Endothelial cell (in vitro differentiated cells): ENCODE measurements at regions not wholly inside any gene's neighbourhood (a gene's known extent, or its start where the extent isn't known, plus 50 kb on each side); places are given as distances from the start of the nearest gene placed in this dataset.

ENCODE experiments used
- DNase-seq: peaks from one replicate; pipeline ENCODE4 v3.0.0; 2021; ENCODE audit warnings: low spot score
- H3K27ac Mint-ChIP-seq: one replicate; pipeline ENCODE4 v1.8.0; 2021; ENCODE audit warnings: mixed read lengths, inconsistent platforms; ENCODE audit not compliant: unreplicated experiment
- H3K27me3 Mint-ChIP-seq: one replicate; pipeline ENCODE4 v1.8.0; 2021; ENCODE audit warnings: mild to moderate bottlenecking, moderate library complexity, mixed read lengths, inconsistent platforms; ENCODE audit not compliant: unreplicated experiment
- H3K36me3 Mint-ChIP-seq: one replicate; pipeline ENCODE4 v1.8.0; 2021; ENCODE audit warnings: mild to moderate bottlenecking, low read depth, mixed read lengths, inconsistent platforms; ENCODE audit not compliant: unreplicated experiment
- H3K4me1 Mint-ChIP-seq: one replicate; pipeline ENCODE4 v1.8.0; 2021; ENCODE audit warnings: mild to moderate bottlenecking, mixed read lengths, inconsistent platforms; ENCODE audit not compliant: unreplicated experiment
- H3K4me3 Mint-ChIP-seq: one replicate; pipeline ENCODE4 v1.8.0; 2021; ENCODE audit warnings: mild to moderate bottlenecking, mixed read lengths, inconsistent platforms; ENCODE audit not compliant: unreplicated experiment
- H3K9me3 Mint-ChIP-seq: one replicate; pipeline ENCODE4 v1.8.0; 2021; ENCODE audit warnings: mixed read lengths, inconsistent platforms; ENCODE audit not compliant: unreplicated experiment
- CTCF ChIP-seq: fragments of 200-600 bp; sonication (generic); IDR thresholded peaks from one replicate; pipeline ENCODE4 v1.5.0; 2021; ENCODE audit warnings: antibody characterized with exemption; ENCODE audit not compliant: unreplicated experiment

- no peak overlapping the region for H3K4me3 Mint-ChIP-seq
- DNase-seq, result no peak
- no peaks in the 10 kb centered on the region for H3K9me3 Mint-ChIP-seq
- peaks cover 4% of the 10 kb centered on the region for H3K36me3 Mint-ChIP-seq
- H3K4me1 Mint-ChIP-seq, result peaks cover 8% of the 10 kb centered on the region
- no peak overlapping the region for H3K27ac Mint-ChIP-seq
- TF ChIP-seq CTCF, result no peak
- H3K27me3 Mint-ChIP-seq, result peaks cover 6% of the 10 kb centered on the region
Measured at GRCh38 chr22:22098457-22099193, 116.0 kb upstream of the TOP3B start.

- peaks cover 4% of the 10 kb centered on the region for H3K36me3 Mint-ChIP-seq
- peaks cover 11% of the 10 kb centered on the region for H3K4me1 Mint-ChIP-seq
- no peaks in the 10 kb centered on the region for H3K9me3 Mint-ChIP-seq
- no peak overlapping the region for H3K4me3 Mint-ChIP-seq
- H3K27me3 Mint-ChIP-seq, result peaks cover 7% of the 10 kb centered on the region
- H3K27ac Mint-ChIP-seq, result no peak overlapping the region
- DNase-seq, result no peak
- TF ChIP-seq CTCF, result no peak
Measured at GRCh38 chr22:22097727-22098228, 115.2 kb upstream of the TOP3B start.

- peaks cover 11% of the 10 kb centered on the region for H3K4me1 Mint-ChIP-seq
- peaks cover 7% of the 10 kb centered on the region for H3K27me3 Mint-ChIP-seq
- H3K4me3 Mint-ChIP-seq, result no peak overlapping the region
- DNase-seq, result no peak
- H3K27ac Mint-ChIP-seq, result no peak overlapping the region
- H3K9me3 Mint-ChIP-seq, result no peaks in the 10 kb centered on the region
- no peak for TF ChIP-seq CTCF
- peaks cover 4% of the 10 kb centered on the region for H3K36me3 Mint-ChIP-seq
Measured at GRCh38 chr22:22094921-22095320, 112.3 kb upstream of the TOP3B start.

GRCh38 chr22:22094514-22094913 lies 111.9 kb upstream of the TOP3B start:
- H3K36me3 Mint-ChIP-seq, result peaks cover 4% of the 10 kb centered on the region
- no peak overlapping the region for H3K4me3 Mint-ChIP-seq
- no peak for DNase-seq
- H3K27me3 Mint-ChIP-seq, result peaks cover 7% of the 10 kb centered on the region
- peaks cover 11% of the 10 kb centered on the region for H3K4me1 Mint-ChIP-seq
- no peak for TF ChIP-seq CTCF
- no peak overlapping the region for H3K27ac Mint-ChIP-seq
- H3K9me3 Mint-ChIP-seq, result no peaks in the 10 kb centered on the region

- no peak overlapping the region for H3K27ac Mint-ChIP-seq
- H3K4me3 Mint-ChIP-seq, result no peak overlapping the region
- H3K27me3 Mint-ChIP-seq, result peaks cover 8% of the 10 kb centered on the region
- no peak for DNase-seq
- H3K4me1 Mint-ChIP-seq, result peaks cover 11% of the 10 kb centered on the region
- peaks cover 4% of the 10 kb centered on the region for H3K36me3 Mint-ChIP-seq
- TF ChIP-seq CTCF, result no peak
- H3K9me3 Mint-ChIP-seq, result no peaks in the 10 kb centered on the region
Measured at GRCh38 chr22:22093743-22094142, 111.2 kb upstream of the TOP3B start.
